D341Med (cell line): ENCODE measurements at regions not wholly inside any gene's neighbourhood (a gene's known extent, or its start where the extent isn't known, plus 50 kb on each side); places are given as distances from the start of the nearest gene placed in this dataset.

Experiments
- DNase-seq: peaks from one replicate; pipeline ENCODE4 v3.0.0; 2012; ENCODE audit warnings: low spot score

DNA sequence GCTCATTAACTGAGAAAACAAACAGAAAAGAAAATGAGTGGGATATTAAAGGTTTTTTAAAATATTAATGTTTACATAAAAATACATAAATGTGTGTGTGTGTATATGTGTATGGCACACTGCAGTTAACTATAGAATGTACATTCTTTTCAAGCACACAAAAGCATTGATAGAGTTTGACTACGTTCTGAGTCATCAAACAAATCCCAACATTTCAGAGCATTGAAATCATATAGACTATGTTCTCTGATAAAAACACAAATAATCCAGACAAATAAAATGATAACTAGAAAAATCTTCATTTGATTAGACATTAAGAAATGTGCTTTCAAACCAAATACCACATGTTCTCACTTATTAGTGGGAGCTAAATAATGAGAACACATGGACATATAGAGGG is 84.3 kb upstream of the CELF4 start:
- no peak for DNase-seq

DNA sequence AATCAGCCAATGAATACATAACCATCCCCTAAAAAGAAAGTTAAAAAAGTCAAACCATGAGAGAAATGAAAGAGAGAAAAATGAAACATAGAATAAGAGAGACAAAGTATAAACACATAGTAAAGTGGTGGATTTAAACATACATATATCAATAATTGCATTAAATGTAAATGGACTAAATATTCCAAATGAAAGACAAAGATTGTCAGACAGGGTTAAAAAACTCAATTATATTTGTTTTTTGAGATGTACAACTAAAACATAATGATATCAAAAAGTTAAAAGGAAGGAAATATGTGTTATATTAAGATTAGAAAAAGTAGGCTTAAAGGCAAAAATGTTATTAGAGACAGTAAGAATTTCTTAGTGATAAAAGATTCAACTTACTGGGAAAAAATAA is 83.8 kb upstream of the CELF4 start:
- DNase-seq, result no peak

DNA sequence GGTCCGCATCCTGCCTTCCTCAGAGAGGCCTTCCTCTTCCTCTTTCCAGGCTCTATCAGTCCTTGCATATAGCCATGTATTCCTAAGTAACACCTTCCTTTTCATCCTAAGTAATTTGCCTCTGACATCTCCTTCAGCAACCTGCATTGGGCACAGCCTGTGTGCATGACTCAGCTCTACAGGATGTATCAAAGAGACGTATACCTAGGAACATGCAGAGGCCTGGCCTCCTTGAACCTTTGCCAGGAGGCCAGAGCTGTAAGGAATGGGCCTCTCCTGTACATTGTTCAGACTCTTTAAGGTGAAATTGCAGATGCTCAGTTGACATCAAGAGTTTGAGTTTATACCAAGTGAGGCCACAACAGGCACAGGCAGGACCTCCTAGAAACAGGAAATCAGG is 76.0 kb upstream of the CELF4 start:
- DNase-seq, result no peak

DNA sequence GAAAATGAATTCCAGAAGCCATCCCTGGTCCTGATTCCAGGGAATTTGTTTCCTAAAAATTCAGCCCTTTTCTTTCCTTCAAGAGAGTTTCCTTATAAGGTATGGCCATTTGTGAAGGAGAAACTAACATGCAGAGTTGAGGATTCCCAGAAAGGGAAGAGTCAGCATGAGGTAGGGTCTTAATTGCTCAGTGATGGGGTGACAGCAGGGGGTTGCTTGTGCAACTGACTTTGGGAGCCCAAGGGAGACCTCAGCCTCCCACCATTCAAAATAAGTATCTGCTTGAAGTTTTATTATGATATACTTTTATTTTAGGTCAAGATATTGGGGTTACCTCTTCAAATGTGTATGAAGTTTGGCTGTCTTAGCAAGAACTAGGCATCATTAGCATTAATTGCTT is 74.9 kb upstream of the CELF4 start:
- DNase-seq, result no peak

DNA sequence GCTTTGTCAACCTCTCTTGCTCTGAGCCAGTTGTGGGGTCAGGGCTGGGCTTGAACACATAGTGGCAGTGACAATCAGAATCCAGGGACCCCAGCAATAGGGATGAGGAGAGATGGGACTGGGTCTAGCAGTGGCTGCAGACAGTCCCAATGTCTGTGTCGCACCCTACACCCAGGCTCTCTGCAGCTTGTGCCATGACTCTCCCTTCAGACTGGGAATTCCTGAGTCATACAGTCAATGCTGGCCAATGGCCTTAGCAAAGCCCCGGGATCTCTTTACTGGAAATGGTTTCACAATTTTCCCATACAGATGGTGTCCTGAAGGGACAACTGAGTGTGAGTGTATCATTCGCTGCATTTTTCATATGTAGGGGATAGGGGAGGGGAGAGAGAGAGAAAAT is 74.2 kb upstream of the CELF4 start:
- no peak for DNase-seq

DNA sequence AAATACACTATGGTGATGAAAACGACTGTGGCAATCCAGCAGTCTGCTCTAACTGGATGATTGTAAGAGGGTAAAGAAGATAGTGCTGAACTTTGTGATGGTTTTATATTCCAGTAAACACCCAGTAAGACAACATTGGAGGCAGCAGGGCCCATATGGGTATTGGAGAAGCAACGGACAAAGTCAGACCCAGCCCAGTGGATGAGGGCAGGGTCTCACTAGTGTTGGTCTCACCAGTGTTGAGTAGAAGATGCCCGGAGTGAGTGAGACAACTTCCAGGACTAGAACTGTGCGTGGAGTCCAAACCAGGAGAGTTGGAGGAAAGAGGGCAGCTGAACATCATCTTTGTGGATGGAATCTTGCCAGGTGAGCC is 71.9 kb upstream of the CELF4 start:
- DNase-seq, result no peak

DNA sequence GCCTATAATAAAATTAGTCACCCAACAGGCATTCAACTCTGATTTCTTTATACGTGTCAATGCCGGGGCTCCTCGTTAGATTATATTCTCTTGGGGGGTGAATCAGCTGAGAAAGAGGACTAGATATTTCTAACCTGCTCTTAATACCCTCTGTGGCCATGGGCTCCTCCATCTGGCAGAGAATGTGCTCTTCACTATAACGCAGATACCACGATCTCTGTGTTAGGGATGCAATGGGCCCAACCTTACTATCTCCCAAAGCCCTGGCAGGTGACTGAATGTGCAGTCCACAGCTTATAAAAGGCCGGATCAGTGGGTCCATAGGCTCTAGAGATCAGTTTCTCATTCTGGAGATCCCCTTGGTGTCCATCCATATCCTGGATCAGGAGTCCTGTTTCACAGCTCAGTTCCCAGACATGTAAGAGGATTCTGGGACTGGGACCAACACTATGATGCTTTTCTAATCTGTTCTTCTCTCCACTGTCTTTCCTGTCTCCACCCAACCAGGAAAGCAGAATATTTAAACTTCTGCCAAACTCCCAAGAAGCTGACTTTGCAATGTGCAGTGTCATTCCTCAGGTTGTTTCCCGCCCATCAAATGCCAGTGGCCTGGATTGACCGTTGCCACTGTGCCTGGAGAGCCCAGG is 71.4 kb upstream of the CELF4 start:
- no peak for DNase-seq

DNA sequence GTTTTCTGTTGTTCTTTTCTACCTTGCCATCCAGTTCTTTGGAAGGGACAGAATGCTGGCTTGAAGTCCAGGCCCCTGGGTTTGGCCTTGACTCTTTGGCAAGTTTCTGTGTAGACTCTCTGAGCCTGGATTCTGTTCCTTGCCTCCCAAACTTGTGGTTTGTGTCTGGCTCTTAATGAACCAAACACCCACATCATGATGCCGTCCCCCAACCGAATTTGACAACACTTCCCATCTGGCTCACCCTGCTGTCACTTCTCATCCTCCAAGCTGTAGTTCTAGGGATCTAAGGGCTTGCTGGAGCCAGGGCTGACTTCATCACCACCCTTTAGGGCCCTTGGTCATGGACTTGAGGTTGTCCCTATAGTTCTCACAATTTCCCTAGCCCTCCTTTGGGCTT is 68.9 kb upstream of the CELF4 start:
- DNase-seq, result no peak

DNA sequence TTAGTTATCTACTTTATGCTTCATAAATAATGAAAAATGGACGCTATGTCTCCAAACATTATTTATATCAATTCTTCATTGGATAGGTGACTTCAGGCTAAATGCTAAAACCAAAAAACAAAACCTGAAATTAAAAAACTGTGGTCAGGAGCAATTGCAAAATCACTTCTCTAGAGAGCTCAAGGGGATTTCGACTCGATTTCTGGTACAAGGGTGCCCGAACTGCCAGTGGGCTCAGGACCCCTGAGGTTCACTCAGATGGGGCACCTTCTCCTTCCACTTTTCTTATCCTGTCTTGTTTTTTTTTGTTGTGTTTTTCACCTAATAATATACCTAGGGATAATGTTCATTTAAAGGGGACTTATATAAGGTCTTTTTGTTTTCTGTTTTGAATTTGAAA is 65.8 kb upstream of the CELF4 start:
- DNase-seq, result no peak

DNA sequence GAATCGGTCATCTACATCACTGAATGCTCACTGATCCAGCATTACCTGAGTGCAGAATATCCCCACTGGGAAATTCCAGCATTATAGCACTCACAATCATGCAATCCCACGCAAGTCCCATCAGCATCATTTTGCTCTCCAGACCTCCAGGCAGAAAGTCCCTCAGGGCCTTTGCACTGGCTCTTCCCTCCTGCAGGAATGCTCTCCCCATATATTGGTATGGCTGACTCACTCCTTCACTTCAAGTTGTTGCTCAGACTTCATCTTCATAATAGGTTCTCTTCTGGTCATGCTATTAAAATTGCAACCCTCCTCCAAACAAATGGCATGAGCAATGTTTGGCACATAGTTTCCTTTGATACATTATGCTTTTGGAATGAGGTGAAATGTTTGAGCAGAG is 64.7 kb upstream of the CELF4 start:
- DNase-seq, result no peak

DNA sequence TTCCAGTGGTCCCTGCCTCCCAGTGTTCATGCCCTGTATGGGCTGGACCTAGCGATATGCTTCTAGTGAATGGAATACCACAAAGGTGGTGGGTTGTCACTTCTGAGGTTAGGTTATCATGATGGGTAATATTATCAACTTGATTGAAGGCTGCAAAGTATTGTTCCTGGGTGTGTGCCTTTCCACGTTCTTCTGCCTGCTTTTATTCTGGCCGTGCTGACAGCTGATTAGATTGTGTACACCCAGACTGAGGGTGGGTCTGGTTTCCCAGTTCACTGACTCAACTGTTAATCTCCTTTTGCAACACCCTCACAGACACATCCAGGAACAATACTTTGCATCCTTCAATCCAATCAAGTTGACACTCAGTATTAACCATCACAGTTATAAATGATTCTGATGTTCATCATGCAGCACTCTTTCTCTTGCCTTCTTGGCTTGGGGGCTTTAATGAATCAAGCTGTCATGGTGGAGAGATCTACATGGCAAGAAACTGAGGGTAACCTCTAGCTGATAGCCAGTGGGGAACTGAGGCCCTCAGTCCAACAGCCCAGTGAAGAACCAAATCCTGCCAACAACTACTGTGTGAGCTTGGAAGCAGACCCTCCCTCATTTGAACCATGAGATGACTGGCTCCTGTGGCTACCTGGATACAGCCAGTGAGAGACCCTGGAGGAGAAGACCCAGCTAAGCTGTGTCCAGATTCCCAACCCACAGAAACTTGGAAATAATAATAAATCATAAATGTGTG is 63.0 kb upstream of the CELF4 start:
- no peak for DNase-seq

DNA sequence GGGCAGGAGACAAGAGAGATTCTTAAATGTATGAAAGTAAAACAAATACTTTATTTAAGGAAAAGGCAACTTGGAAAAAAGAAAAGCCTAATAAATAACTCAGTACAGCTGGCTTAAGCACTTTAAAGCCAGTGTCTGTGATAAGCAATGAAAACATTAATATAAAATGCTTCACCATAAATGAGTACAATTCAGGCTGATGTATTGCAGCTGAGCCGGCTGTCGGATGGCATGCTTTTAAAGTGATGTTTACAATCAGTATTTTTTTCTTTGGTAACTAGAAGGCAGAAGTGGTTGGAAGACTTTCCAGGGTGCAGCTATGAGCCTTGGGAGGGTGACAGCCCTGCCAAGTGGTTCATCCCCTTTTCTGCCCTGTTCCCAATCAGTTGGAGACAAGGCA is 58.7 kb upstream of the CELF4 start:
- no peak for DNase-seq

DNA sequence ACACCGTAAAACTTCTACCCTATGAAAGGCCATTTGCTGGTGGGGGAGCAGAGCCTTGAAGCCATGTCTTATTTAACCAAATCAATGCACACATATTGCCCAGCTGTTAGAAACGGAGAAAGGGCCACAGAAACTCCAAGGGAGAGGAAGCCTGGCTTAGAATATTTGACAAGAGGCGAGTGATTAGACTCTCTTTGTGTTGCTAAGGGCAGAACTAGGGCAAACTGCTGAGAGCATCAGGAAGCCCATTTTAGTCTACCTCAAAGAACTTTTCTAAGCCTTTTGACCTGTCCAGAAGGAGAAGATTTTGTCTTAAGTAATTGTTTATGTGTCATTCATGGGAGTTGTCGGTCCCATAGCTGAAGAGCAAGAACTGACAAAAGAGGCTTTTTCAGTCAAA is 54.4 kb upstream of the CELF4 start:
- DNase-seq, result no peak

DNA sequence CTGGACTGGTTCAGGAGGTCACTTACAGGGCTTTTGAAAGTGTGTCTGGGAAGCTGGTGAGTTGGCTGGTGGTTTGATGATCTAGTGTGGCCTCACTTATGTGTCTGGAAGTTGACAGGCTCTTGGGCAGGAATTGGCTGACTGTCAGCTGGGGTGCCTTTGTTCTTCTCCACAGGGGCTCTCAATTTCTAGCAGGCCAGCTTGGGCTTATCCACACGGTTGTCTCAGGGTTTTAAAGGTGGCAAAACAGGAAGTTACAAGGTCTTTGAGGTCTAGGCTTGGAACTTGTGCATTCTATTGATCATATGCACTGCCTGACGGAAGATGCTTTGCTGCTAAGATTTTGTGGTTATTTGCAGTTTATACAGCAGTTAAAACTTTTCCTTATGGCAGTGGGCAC is 52.0 kb upstream of the CELF4 start:
- no peak for DNase-seq
